ENCODE measurements at regions not wholly inside any gene's neighbourhood (a gene's known extent, or its start where the extent isn't known, plus 50 kb on each side); places are given as distances from the start of the nearest gene placed in this dataset.

- no peak overlapping the region for H3K4me3 ChIP-seq (ENCODE audit: low read depth in 2 of 2, low read length in 1 of 2)
- H3K9me3 ChIP-seq, result no peaks in the 10 kb centered on the region
- no peak for TF ChIP-seq FOXJ3 (CRISPR knock-in tag; IDR thresholded peaks at IDR 0.05)
- TF ChIP-seq EZH2phosphoT487 (IDR thresholded peaks at IDR 0.05; ENCODE audit: borderline replicate concordance, low read depth), result no peak
- no peak for TF ChIP-seq USF2 (IDR thresholded peaks at IDR 0.05; ENCODE audit: borderline replicate concordance, low read depth, low read length)
- no peak for TF ChIP-seq MAX (IDR thresholded peaks at IDR 0.05; ENCODE audit: low read depth)
- TF ChIP-seq, protein P1, sequence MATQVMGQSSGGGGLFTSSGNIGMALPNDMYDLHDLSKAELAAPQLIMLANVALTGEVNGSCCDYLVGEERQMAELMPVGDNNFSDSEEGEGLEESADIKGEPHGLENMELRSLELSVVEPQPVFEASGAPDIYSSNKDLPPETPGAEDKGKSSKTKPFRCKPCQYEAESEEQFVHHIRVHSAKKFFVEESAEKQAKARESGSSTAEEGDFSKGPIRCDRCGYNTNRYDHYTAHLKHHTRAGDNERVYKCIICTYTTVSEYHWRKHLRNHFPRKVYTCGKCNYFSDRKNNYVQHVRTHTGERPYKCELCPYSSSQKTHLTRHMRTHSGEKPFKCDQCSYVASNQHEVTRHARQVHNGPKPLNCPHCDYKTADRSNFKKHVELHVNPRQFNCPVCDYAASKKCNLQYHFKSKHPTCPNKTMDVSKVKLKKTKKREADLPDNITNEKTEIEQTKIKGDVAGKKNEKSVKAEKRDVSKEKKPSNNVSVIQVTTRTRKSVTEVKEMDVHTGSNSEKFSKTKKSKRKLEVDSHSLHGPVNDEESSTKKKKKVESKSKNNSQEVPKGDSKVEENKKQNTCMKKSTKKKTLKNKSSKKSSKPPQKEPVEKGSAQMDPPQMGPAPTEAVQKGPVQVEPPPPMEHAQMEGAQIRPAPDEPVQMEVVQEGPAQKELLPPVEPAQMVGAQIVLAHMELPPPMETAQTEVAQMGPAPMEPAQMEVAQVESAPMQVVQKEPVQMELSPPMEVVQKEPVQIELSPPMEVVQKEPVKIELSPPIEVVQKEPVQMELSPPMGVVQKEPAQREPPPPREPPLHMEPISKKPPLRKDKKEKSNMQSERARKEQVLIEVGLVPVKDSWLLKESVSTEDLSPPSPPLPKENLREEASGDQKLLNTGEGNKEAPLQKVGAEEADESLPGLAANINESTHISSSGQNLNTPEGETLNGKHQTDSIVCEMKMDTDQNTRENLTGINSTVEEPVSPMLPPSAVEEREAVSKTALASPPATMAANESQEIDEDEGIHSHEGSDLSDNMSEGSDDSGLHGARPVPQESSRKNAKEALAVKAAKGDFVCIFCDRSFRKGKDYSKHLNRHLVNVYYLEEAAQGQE (IDR thresholded peaks at IDR 0.05; ENCODE audit: low read depth, low read length), result no peak
- TF ChIP-seq GATA2 (CRISPR knock-in tag; IDR thresholded peaks at IDR 0.05), result no peak
- TF ChIP-seq, protein P2, sequence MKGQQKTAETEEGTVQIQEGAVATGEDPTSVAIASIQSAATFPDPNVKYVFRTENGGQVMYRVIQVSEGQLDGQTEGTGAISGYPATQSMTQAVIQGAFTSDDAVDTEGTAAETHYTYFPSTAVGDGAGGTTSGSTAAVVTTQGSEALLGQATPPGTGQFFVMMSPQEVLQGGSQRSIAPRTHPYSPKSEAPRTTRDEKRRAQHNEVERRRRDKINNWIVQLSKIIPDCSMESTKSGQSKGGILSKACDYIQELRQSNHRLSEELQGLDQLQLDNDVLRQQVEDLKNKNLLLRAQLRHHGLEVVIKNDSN (IDR thresholded peaks at IDR 0.05; ENCODE audit: borderline replicate concordance, low read depth), result no peak
- no peak for TF ChIP-seq FOSL2 (IDR thresholded peaks at IDR 0.05; ENCODE audit: borderline replicate concordance, low read depth)
- no peak for TF ChIP-seq RXRA (IDR thresholded peaks at IDR 0.05; ENCODE audit: borderline replicate concordance, low read depth)
- TF ChIP-seq MEF2A (IDR thresholded peaks at IDR 0.05; ENCODE audit: borderline replicate concordance, low read depth), result no peak
- TF ChIP-seq SMC3 (IDR thresholded peaks at IDR 0.05; ENCODE audit: low read depth, low read length), result no peak
- TF ChIP-seq YY1 (IDR thresholded peaks at IDR 0.05; ENCODE audit: low read depth), result no peak
- no peak for TF ChIP-seq RCOR1 (IDR thresholded peaks at IDR 0.05; ENCODE audit: low read length)
- no peak for TF ChIP-seq NFIC (IDR thresholded peaks at IDR 0.05; ENCODE audit: borderline replicate concordance)
- 35% methylated on average over 4 of the region's 4 CpGs for WGBS (ENCODE audit: low lambda C conversion rate)
- H3F3A ChIP-seq (replicated peaks; ENCODE audit: insufficient read depth), result no peaks in the 10 kb centered on the region
- H3K27ac ChIP-seq (ENCODE audit: low read depth in 2 of 2, low read length in 1 of 2), result no peak overlapping the region
- DNase-seq, result no peak
- H3K9me2 ChIP-seq, result no peaks in the 10 kb centered on the region
- POLR2A ChIA-PET, result no interaction called here
- H3K9ac ChIP-seq, result no peak overlapping the region
- no peaks in the 10 kb centered on the region for H4K20me1 ChIP-seq (ENCODE audit: insufficient read depth)
- CTCF ChIA-PET, result no interaction called here
- no peaks in the 10 kb centered on the region for H3K79me2 ChIP-seq (ENCODE audit: insufficient read depth)
- no peak overlapping the region for H3K4me2 ChIP-seq
- H3K4me1 ChIP-seq (ENCODE audit: control insufficient read depth in 1 of 2, insufficient read depth in 2 of 2, low read depth in 1 of 2, low read length in 1 of 2), result no peaks in the 10 kb centered on the region
- no peaks in the 10 kb centered on the region for H3K36me3 ChIP-seq (replicated peaks in 1 of 2; ENCODE audit: control insufficient read depth in 1 of 2, insufficient read depth in 2 of 2, low read length in 1 of 2)
- H3K27me3 ChIP-seq (ENCODE audit: insufficient read depth), result no peaks in the 10 kb centered on the region
- H2AFZ ChIP-seq (ENCODE audit: low read depth), result no peak overlapping the region
Measured at GRCh38 chr9:88938189-88938588, 53.1 kb upstream of the S1PR3 start.

Small RNAs in the stretch of these regions (small RNA-seq; reads per million reads assigned to genes)
- 0 to 1.0 (median 0.43) reads per million in 7 experiments for gene MIR4289
